DMS53 (cell line): ENCODE measurements at regions not wholly inside any gene's neighbourhood (a gene's known extent, or its start where the extent isn't known, plus 50 kb on each side); places are given as distances from the start of the nearest gene placed in this dataset.
"Not testable (repeated sequence)": the region's sequence is repeated elsewhere in the genome, so short reads cannot be mapped to it uniquely, and the experiment has no call there.

Experiments used
- DNase-seq: peaks from one replicate; lab custom pipeline; 2025; lab: John Stamatoyannopoulos, UW

DNA sequence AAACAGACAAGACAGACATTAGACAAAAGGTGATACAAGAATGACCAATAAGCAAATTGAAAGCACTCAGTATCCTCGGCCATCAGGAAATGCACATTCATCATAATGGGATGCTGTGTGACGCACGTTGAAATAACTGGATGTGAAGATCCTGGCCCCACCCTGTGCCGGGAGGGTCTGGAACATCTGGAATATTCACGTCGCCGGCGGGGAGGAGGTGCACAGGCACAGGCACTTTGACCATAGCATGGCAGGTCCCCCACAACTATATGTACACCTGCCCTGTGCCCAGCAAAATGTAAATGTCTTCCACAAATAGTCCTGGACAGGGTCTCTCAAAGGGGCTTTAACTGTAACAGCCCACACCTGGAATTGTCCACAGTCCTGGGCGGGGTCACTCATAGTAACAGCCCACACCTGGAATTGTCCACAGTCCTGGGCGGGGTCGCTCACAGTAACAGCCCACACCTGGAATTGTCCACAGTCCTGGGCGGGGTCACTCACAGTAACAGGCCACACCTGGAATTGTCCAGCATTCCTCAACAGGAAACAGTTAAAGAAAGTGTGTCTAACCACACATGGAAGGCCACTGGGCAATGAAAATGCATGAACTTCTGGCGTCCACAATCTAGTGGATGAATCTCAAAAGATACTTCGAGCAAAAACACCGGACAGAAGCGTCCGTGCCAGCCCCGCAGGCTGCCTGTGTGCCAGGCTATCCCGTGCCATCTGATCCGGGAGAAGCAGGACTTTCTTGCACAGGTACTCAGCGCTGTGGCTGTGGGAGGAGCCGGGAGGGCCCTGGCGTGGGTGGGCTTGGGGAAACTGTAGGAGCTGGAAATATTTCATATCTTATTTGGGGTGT is 113.4 kb downstream of the RTP5 start:
- no peak for DNase-seq

DNA sequence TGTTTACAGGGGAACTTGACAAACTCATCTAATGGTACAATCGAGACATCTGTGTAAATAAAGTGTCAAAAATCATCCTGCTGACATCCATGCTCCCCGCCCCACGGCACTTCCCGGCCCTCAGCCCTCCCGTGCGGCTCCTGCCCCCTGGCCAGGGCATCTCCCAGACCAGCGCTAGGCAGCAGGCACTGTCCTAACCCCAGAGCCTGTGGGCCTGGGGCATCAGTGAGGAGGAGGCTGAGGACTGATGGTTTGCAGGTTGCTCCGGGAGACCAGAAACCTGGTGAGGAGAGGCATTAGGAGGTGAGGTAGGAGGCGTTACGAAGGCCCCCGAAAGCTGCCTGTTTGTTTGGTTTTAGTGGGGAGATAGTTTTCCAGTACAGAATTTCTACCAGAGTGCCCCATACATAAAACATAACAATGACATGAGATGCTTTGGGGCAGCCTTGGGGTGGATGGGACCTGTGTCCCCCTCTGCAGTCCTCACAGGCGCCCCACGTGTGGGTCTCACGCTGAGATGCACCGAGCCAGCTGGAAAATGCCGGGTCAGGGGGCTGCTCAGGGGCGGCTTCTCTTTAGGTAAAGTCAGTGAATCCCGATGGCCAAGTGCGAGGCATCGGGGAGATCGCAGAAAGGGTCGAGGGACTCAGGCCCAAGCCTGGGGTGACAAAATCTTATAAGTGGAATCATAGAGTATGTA is 114.2 kb downstream of the RTP5 start:
- no peak for DNase-seq

DNA sequence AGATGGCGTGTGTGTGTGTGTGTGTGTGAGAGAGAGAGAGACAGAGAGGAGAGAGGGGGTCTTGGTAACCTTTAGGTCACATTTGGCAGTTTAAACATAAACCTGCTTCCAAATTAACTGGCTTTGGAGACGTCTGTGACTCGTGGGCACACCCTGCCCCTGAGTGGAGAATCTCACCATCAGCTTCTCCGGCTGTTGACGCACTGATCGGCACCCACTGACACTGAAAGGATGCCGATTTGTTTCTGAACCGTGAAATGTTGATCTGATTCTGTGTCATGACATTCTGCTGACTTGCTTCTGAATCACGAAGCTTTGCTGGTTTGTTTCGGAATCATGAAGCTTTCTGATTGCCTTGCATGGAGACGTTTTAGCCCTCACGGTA is 114.7 kb downstream of the RTP5 start:
- DNase-seq, result no peak

DNA sequence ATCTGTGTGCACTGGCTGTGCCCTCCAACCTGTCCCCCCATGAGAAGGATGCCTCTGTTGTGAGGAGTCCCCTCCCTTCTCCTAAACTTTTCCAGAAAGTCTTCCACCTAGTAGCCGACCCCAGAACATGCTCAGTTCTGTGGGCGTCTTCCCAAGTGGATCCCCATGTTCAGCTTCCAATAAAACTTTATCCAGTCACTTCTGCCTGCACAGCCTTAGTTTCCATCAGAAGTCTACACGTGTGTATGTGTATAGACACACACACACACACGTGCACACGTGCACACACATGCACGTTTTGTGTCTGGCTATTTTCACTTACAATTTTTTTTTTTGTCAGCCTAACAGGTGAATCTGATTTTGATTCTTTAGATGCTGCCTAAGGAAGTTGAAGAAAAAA is 115.1 kb downstream of the RTP5 start:
- DNase-seq, result no peak

DNA sequence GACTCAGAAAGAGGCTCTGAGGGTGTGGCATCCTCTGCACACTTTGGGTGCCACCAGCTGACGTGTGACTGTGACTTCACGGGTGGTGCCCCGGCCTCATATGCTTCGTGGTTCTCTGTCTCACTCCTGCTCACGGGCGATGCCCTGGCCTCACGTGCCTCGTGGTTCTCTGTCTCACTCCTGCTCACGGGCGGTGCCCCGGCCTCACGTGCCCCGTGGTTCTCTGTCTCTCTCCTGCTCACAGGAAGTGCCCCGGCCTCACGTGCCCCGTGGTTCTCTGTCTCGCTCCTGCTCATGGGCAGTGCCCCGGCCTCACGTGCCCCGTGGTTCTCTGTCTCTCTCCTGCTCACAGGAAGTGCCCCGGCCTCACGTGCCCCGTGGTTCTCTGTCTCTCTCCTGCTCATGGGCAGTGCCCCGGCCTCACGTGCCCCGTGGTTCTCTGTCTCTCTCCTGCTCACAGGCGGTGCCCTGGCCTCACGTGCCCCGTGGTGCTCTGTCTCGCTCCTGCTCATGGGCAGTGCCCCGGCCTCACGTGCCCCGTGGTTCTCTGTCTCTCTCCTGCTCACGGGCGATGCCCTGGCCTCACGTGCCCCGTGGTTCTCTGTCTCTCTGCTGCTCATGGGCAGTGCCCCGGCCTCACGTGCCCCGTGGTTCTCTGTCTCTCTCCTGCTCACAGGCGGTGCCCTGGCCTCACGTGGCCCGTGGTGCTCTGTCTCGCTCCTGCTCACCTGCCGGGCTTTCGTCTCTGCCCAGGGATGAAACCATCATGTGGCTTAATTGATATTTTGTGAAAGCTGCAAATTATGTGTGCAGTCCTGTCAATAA is 115.8 kb downstream of the RTP5 start:
- not testable (repeated sequence) for DNase-seq

DNA sequence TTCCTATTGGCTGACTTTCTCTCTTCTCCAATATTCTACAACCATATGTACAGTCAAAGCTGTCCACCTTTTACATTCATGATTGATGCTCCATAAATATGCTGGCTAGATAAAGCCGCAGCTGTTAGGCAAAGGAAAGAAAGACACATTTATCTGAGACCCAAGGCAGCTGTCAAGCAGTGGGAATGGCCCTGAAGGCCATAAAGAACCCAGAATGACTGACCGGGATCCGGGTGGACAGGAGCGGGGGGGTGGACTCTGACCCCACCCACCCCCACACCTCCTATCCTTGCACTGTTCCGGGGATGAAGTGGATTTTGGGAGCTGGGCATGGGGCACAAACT is 116.4 kb downstream of the RTP5 start:
- DNase-seq, result no peak

DNA sequence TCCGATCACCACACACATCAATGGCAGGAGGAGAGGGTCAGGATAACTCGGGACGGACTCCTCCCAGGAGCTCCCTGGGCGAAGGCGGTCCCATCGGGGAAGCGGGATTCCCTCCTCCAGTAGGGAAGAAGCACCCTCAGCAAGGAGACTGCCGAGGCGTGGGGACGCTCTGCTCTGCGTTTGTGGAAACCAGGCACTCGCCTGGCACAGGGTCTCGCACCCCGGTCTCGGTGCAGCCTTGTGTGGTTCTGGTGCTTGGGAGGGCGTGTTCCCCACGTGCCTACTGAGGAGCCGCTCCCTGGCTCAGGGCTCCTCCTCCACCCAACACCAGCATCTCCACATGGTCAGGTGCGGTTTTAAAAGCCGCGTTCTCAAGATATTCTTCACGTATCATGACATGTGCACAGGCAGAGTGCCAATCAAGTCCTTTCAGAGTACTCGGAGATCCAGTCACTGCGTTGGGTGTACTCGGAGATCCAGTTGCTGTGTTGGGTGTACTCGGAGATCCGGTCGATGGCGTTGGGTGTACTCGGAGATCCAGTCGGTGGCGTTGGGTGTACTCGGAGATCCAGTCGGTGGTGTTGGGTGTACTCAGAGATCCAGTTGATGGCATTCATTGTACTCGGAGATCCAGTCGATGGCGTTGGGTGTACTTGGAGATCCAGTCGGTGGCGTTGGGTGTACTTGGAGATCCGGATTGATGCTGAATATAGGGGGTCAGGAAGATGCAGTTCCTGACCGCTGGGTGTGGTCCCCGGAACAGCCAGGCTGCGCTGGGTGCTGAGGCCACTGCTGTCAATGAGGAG is 117.5 kb downstream of the RTP5 start:
- DNase-seq, result no peak

DNA sequence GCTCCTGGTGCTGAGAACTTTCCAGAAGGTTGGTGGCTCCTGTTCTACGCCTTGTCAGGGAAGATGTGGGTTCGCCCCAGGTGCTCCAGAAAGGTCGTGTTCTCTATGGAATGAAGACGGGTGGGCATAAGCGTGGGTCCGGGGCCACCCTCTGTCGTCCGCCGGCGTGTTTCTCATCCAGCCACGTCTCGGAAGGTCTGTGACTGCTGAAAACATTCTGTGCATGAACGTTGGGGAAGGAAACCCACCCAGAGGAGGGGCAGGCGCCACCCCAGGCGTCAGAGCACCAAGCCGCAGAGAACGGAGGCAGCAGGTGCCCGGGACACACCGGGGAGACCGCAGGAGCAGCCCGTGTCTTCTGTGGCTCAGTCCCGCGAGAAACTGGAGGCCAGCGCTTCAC is 118.2 kb downstream of the RTP5 start:
- DNase-seq, result no peak

DNA sequence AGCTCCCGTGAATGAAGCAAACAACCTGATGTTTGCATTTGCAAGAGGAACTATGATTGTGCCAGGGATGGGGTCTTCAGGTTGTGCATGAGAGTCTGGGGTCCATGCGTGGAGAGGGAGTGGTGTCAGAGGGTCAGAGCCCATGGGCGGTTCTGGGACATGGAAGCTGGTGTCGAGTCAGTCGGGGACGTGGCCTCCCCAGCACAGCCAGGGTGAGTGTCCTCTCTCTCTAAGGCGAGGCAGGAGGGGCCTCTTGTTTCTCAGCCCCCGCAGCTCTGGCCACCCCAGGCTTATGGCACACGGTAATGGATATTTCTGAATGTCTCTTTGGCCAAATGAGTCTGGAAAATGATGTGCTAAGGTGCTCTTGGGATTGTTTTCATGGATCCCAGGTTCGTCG is 118.6 kb downstream of the RTP5 start:
- no peak for DNase-seq

DNA sequence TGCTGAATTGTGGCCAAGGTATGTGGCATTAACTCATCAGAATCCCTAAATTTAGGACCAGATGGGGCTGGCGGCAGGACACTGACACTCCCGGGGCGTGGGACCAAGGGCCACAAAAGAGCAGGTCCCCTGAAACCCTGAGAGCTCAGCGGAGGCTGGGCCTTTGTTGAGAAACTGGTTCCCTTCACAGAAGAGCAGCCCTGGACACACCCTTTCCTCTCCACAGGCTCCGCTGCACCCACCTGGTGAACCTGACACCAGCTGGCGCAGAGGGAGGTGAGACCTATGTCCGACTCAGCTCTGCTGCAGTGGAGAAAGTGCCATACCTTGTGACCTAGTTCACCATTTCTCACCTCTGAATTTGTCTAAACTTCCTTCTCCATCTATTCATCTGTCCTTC is 119.5 kb downstream of the RTP5 start:
- DNase-seq, result no peak

DNA sequence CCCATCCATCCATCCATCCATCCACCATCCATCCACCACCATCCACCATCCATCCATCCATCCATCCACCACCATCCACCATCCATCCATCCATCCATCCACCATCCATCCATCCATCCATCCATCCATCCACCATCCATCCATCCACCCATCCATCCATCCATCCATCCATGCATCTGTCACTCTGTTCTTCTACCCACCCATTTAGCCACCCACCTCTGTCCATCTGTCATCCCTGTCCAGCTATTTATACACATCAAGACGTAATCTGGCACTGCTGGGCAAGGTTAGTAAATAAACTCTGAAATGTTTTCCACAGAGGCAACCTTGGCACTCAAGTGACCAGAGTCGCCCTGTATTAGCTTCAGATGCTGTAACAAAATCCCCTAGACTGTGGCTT is 120.9 kb downstream of the RTP5 start:
- DNase-seq, result no peak

DNA sequence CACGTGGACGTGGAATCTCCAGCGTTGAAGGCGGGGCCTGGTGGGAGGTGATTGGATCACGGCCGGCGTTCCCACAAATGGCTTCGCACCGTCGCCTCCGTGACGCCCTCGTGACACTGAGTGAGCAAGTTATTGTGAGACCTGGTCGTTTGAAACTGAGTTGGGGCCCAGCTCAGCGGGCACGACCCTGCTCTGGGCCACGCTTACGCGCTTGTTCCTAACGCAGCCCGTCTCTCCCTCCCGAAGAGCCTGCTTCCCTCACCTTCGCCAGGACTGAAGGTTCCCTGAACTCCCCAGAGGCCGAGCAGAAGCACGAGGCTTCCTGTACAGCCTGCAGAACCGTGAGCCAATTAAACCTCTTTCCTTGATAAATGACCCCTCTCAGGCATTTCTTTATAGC is 121.8 kb downstream of the RTP5 start:
- no peak for DNase-seq

DNA sequence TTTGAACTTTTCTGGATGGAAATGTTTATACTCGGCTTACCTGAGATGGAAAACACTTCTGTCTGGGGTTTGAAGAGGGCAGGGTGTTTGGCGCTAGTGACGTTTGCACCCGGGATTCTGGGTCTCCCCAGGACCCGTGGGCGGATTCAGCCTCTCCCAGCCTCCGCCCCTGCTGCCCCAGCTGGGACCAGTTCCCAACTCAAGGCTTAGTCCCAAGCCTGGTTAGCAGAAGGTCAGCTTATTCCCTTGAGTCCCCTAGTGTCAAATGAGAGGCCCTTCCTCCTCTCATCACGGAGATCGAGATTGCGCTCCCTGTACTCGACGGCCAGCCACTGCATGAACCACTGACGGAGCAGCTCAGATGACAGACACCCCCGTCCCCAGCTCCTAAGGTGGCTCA is 123.2 kb downstream of the RTP5 start:
- DNase-seq, result no peak

DNA sequence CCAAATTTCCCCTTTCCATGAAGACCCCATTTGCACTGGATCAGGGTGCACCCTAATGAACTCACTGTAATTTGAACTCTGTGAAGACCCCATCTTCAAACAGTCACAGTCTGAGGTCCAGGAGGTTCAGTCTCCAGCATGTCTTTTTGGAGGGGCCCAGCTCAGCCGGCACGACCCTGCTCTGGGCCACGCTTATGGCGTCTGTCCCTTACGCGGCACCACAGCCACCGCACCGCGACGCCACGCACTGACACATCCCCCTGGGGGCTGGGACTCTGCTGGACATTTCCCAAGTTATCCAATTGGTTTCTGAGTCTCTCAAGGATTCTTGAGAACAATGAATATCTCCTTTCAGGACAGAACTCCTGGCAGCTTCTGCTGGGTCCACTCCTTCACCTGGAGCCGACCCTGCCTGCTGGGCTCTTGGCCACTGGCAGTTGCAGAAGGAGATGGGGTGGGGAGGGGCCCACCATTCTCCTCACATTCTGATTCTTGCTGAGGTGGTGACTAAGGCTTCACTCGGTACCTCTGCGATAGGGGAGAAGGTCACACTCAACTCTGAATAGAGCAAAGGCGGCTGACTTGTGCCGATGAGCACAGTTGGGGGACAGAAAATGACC is 124.0 kb downstream of the RTP5 start:
- no peak for DNase-seq

DNA sequence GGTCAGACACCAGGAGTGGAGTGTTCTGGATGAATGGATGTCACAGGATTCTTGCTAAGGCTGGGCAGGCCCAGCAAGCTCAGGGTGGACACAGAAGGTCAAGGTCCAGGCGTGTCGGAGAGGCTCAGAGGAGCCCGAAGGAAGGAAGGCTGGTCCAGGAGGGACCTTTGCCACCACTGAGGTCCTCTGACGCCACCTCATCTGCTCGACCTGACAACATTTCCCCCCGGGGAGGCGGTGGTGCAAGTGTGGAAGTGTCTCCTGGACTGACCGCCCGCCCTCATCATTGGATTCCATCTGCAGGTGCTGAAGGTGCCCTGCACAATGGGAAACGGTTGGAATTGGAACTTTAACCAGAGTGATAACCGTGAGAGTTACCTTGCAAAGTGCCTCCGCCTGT is 124.6 kb downstream of the RTP5 start:
- no peak for DNase-seq

DNA sequence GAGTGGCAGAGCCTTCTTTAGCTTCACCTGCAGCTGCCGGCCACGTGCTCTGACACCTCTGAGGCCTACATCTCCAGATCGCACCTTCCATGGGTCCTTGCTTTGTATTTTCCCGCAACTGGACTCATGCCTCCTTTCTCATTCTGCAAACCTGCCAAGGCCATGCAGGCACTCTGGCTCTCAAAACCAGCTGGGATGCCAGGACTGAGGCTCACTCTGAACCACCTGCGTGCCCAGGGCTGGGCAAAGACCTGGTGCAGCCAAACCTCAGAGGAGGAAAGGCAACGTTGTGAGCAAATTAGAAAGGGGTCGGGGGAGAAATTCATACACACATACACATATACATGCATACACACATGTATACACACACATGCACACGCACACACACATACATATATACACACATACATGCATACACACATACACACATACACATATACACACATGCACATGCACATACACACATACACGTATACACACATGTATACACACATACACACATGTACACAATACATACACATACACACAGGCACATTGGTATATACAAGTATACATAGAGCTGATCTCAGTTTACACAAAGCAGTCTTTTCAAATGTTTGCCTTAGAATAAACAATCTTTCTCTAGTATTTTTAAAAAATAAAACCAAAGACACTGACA is 125.2 kb downstream of the RTP5 start:
- no peak for DNase-seq

DNA sequence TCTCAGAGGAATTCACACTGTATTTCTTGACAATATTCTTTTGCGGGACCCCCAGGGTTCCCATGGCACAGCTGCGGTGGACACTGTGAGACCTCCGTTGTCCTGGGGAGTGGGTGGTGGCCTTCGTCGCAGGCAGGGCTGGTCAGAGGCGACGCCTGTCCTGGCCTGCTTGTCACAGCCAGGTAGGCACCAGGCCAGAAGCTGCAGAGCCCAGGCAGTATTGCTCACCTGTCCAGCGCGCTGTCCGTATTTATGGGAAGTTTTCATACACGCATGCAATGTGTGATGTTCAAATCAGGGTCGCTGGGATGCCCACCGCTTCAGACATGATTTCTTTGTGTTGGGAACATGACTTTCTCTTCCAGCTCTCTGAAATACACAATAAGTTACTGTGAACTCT is 126.6 kb downstream of the RTP5 start:
- DNase-seq, result no peak

DNA sequence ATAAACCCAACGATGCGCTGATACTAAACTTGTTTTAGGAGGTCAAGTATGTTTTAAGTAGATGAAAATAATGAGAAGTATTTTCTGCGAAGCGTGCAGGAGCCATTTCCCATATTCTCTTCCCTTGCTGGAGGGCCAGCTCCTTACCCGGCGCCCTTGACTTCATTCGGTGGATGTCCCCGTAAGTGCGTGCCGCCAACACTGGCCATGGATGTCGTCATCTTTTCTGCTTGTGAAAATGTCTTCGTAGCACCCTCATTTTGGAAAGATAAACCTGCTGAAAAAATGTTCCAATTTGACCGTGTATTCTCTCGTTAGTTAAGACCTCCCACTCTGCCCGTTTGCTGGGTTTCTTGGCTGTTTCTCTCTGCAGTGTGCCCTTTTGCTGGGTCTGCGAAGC is 127.5 kb downstream of the RTP5 start:
- DNase-seq, result no peak

DNA sequence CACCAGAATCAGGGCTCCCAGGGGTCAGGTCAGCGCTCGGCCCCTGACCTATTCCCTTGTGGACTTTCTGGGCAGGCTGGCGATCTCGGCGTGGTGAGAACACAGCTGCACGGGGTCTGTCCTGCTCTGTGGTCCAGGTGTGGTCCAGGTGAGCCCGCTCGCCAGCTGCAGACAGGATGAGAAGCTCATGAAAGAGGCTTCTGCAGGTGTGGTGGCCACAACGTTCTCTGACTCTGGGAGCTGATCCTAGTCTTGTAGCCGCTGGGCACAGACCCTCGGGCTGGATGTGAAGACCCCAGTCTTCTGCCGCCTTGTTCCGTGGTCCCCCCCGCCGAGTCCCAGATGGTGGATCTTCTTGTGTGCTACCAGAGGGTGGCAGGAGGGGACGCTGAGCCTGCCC is 129.7 kb downstream of the RTP5 start:
- no peak for DNase-seq

DNA sequence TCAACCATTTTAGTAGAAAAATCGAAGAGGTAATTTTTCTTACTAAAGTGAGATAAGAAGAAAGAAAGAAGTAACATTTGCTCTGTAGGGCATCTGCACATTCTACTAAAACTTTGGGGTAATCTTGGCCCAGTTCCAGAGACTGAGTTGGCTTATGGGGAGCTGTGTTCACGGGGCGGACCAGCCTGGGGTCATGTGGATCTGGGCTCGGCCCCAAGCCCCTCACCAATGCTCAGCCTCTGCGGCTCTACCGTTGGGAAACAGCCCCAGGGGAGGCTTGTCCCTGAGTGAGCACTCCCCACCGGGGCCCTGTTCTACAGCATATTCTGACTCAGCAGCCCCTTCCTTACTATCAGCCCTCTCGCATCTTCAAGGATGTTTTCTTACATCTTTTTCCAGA is 132.3 kb downstream of the RTP5 start:
- no peak for DNase-seq

DNA sequence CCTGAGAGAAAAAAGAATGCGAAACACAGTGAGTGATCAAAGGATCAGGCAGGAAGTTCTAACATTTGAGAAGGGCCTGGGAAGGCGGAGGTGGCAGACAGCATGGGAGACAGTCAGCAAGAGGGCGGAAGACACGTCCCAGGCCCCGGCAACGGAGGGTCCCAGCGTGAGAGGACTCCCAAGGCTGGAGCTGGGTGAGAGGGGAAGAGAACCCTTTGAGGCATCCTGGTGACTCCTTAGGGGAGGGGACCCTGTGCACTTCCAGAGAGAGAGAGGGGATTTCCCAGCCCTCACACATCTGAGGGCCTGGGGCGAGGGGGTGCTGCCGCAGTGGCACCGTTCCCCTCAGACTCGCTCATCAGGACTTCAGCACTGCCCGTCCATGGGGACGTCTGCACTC is 133.4 kb downstream of the RTP5 start:
- no peak for DNase-seq
